ENCODE measurements at regions not wholly inside any gene's neighbourhood (a gene's known extent, or its start where the extent isn't known, plus 50 kb on each side); places are given as distances from the start of the nearest gene placed in this dataset.

DNA sequence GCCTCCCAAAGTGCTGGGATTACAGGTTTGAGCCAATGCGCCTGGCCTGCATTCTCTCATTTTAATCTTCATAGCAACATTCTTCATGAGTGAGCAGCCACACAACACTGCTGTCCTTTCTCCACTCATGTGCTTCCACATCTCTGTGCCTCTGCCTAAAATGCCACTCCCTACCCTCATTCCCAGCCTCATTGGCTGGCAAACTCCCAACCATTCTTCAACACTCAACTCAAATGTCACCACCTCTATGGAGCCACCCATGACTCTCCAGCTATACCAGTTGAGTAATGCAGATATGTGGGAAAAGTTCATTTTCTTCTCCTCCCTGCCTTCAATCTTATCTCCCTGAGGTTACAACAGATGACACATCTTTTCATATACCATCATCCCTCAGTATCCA, 53.9 kb upstream of the ZC3H12A start (continued):
- TF ChIP-seq ZNF311 (tag by site-specific recombination; IDR thresholded peaks at IDR 0.05; ENCODE audit: borderline replicate concordance) (no peak), KLF7 (tag by site-specific recombination; IDR thresholded peaks at IDR 0.05; ENCODE audit: borderline replicate concordance) (no peak), ZNF580 (tag by site-specific recombination; IDR thresholded peaks at IDR 0.05) (no peak), ZNF558 (tag by site-specific recombination; IDR thresholded peaks at IDR 0.05) (no peak)

- ChIA-PET POLR2A (no interaction called here), CTCF (interaction anchor here (1.1 to 2.8 kb wide), 3 partner anchors 10 to 848 kb away, joined by 3 to 15 read pairs (median 5); no protein-coding TSS in a partner anchor)
- TF ChIP-seq ZNF202 (tag by site-specific recombination; IDR thresholded peaks at IDR 0.05; ENCODE audit: borderline replicate concordance), result no peak
- no peak for TF ChIP-seq ZNF157 (tag by site-specific recombination; IDR thresholded peaks at IDR 0.05)
- no peak for TF ChIP-seq ZNF121 (tag by site-specific recombination; IDR thresholded peaks at IDR 0.05)
- no peak for TF ChIP-seq ZNF621 (tag by site-specific recombination; IDR thresholded peaks at IDR 0.05)
- TF ChIP-seq ZNF830 (tag by site-specific recombination; IDR thresholded peaks at IDR 0.05; ENCODE audit: low read depth), result no peak
- TF ChIP-seq, protein P1, sequence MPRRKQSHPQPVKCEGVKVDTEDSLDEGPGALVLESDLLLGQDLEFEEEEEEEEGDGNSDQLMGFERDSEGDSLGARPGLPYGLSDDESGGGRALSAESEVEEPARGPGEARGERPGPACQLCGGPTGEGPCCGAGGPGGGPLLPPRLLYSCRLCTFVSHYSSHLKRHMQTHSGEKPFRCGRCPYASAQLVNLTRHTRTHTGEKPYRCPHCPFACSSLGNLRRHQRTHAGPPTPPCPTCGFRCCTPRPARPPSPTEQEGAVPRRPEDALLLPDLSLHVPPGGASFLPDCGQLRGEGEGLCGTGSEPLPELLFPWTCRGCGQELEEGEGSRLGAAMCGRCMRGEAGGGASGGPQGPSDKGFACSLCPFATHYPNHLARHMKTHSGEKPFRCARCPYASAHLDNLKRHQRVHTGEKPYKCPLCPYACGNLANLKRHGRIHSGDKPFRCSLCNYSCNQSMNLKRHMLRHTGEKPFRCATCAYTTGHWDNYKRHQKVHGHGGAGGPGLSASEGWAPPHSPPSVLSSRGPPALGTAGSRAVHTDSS (tag by site-specific recombination; IDR thresholded peaks at IDR 0.05), result no peak
- TF ChIP-seq PATZ1 (tag by site-specific recombination; IDR thresholded peaks at IDR 0.05), result no peak
- TF ChIP-seq, protein P2, sequence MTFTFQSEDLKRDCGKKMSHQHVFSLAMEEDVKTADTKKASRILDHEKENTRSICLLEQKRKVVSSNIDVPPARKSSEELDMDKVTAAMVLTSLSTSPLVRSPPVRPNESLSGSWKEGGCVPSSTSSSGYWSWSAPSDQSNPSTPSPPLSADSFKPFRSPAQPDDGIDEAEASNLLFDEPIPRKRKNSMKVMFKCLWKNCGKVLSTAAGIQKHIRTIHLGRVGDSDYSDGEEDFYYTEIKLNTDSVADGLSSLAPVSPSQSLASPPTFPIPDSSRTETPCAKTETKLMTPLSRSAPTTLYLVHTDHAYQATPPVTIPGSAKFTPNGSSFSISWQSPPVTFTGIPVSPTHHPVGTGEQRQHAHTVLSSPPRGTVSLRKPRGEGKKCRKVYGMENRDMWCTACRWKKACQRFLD (tag by site-specific recombination; IDR thresholded peaks at IDR 0.05), result no peak
- TF ChIP-seq, protein P3, sequence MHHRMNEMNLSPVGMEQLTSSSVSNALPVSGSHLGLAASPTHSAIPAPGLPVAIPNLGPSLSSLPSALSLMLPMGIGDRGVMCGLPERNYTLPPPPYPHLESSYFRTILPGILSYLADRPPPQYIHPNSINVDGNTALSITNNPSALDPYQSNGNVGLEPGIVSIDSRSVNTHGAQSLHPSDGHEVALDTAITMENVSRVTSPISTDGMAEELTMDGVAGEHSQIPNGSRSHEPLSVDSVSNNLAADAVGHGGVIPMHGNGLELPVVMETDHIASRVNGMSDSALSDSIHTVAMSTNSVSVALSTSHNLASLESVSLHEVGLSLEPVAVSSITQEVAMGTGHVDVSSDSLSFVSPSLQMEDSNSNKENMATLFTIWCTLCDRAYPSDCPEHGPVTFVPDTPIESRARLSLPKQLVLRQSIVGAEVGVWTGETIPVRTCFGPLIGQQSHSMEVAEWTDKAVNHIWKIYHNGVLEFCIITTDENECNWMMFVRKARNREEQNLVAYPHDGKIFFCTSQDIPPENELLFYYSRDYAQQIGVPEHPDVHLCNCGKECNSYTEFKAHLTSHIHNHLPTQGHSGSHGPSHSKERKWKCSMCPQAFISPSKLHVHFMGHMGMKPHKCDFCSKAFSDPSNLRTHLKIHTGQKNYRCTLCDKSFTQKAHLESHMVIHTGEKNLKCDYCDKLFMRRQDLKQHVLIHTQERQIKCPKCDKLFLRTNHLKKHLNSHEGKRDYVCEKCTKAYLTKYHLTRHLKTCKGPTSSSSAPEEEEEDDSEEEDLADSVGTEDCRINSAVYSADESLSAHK (tag by site-specific recombination; IDR thresholded peaks at IDR 0.05), result no peak
- no peak for TF ChIP-seq ZNF239 (tag by site-specific recombination; IDR thresholded peaks at IDR 0.05)
- TF ChIP-seq ZNF138 (tag by site-specific recombination; IDR thresholded peaks at IDR 0.05; ENCODE audit: borderline replicate concordance), result no peak
- H3K27ac ChIP-seq (ENCODE audit: extremely low read depth, low read depth, low read length), result no peak overlapping the region
- no peaks in the 10 kb centered on the region for H3K4me1 ChIP-seq (ENCODE audit: control insufficient read depth, insufficient read depth, low read length)
- no peak overlapping the region for H3K4me3 ChIP-seq (ENCODE audit: low read depth, low read length)
- no peaks in the 10 kb centered on the region for H3K9me3 ChIP-seq (ENCODE audit: control insufficient read depth, insufficient read depth, low read depth, low read length)
- H3K36me3 ChIP-seq (ENCODE audit: control insufficient read depth in 2 of 2, insufficient read depth in 1 of 2, low read length in 2 of 2), result no peaks in the 10 kb centered on the region
Measured at GRCh38 chr1:37423810-37424209, 50.6 kb upstream of the ZC3H12A start.

GRCh38 chr1:37424523-37424922, 49.9 kb upstream of the ZC3H12A start:
- POLR2A ChIA-PET, result no interaction called here
- no peak overlapping the region for H3K27ac ChIP-seq (ENCODE audit: extremely low read depth, low read depth, low read length)
- TF ChIP-seq ZNF768 (tag by site-specific recombination; IDR thresholded peaks at IDR 0.05), result no peak
- TF ChIP-seq, protein P4, sequence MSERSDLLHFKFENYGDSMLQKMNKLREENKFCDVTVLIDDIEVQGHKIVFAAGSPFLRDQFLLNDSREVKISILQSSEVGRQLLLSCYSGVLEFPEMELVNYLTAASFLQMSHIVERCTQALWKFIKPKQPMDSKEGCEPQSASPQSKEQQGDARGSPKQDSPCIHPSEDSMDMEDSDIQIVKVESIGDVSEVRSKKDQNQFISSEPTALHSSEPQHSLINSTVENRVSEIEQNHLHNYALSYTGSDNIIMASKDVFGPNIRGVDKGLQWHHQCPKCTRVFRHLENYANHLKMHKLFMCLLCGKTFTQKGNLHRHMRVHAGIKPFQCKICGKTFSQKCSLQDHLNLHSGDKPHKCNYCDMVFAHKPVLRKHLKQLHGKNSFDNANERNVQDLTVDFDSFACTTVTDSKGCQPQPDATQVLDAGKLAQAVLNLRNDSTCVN (tag by site-specific recombination; optimal IDR thresholded peaks at IDR 0.05), result no peak
- TF ChIP-seq ZNF830 (tag by site-specific recombination; IDR thresholded peaks at IDR 0.05; ENCODE audit: low read depth), result no peak
- TF ChIP-seq ZNF214 (tag by site-specific recombination; IDR thresholded peaks at IDR 0.05; ENCODE audit: borderline replicate concordance), result no peak
- CTCF ChIA-PET, result interaction anchor here (0.6 to 2.8 kb wide), 5 partner anchors 10 to 849 kb away, joined by 3 to 15 read pairs (median 3); no protein-coding TSS in a partner anchor
- H3K36me3 ChIP-seq (ENCODE audit: control insufficient read depth in 2 of 2, insufficient read depth in 1 of 2, low read length in 2 of 2), result no peaks in the 10 kb centered on the region
- no peaks in the 10 kb centered on the region for H3K9me3 ChIP-seq (ENCODE audit: control insufficient read depth, insufficient read depth, low read depth, low read length)
- no peaks in the 10 kb centered on the region for H3K4me1 ChIP-seq (ENCODE audit: control insufficient read depth, insufficient read depth, low read length)
- no peak overlapping the region for H3K4me3 ChIP-seq (ENCODE audit: low read depth, low read length)

Measured in HEK293 (cell line).